GM18867 (cell line): ENCODE measurements at regions not wholly inside any gene's neighbourhood (a gene's known extent, or its start where the extent isn't known, plus 50 kb on each side); places are given as distances from the start of the nearest gene placed in this dataset.

ENCODE experiments used
- ATAC-seq: cut with Tn5 transposase; IDR thresholded peaks from one replicate; pipeline ENCODE4 v1.9.1; 2021; ENCODE audit warnings: mild to moderate bottlenecking, moderate library complexity; ENCODE audit not compliant: unreplicated experiment

DNA sequence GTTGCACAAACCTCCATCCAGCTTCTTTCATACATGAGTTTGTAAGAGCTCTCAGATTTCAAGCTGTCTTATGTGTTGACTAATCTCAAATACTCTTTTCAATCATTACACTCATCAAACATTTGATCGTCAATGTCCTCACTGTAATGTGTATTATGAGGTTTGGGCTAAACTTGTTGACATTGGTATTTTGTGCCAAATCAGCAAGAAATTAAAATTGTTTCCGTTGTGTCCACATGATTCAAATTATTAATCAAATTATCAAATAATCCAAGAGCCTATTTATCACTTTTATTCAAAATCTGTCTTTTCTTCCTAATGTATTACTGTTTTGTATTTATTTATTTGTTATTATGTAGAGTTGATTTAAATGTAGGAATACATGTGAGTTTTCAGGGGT, 283.4 kb downstream of the GAS1 start:
- ATAC-seq = no peak

- no peak for ATAC-seq
Observed at GRCh38 chr9:86662890-86663468, 284.3 kb downstream of the GAS1 start.

DNA sequence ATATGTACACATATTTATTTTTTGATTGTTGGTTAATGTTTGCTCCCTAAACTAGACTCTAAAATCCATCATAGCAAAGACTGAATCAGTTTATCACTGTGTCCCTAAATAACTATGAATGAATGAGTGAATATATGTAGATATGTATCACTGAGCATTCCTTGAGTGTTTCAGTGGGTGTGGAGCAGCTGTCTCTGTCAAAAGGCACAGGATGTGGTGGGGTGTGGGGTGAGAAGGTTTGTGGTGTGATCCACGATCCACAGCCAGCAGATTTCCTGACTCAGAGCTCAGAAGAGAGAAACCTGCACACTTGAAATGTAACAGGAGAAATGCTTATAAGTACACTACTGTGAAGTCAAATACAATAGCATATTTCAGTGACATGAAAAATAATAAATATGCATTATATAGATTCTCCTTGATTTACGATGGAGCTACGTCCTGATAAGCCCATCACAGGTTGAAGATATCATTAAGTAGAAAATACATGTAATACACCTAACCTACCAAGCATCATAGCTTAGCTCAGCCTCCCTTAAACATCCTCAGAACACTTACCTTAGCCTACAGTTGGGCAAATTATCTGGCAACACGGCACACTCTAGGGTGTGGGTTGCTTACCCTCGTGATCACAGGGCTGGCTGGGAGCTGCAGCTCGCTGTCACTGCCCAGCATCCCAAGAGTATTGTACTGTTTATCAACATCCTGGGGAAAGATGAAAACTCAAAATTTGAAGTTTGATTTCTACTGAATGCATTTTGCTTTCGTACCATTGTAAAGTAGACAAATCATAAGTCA, 287.0 kb downstream of the GAS1 start:
- no peak for ATAC-seq

DNA sequence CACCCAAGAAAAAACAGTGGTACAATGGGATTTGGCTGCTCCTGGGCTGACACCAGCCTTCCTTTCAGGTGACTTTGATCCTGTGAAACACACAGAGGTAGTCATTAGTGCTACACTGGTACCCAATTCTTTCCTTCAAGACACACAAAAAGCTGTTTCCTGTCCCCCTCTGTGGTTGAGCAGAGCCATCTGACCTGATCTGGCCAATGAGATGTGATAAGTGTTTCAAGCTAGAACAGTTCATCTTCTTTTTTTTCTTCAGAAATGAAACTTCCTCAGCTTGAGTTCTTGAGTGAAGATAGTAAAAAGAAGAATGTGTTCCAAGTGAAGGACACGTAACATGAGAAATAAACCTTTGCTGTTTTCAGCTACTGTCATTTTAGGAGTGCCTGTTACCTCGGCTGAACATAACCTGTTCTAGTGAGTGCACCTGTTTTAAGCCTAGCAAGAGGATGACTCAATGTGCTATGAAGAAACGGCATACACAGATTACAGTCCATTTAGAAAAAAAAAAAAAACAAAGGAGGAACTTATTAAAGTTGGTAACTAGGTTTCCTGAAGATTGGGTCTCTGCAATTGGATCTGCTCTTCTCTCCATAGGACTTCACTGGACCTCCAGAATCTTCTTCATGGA, 287.8 kb downstream of the GAS1 start:
- no peak for ATAC-seq

GRCh38 chr9:86655147-86655546, 292.2 kb downstream of the GAS1 start:
- no peak for ATAC-seq

- no peak for ATAC-seq
Observed at GRCh38 chr9:86653466-86653865, 293.8 kb downstream of the GAS1 start.

DNA sequence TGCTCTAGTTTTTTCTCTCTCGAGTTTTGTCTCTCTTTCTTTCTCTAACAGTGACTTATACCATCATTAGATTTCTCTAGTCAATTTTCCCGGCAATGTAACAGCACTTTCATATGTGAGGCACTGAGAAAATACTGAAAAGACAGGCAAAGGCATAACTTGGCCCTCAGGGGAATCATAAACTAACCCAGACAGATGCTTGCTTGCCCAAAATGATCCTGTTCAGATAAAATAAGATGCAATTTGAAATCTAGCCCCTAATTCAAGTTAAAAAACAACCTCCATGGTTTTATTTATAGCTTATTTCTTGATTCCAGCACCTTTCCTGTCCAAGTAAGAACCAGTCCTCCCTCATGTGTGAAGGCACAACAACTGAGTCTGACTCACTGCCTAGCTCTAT, 294.6 kb downstream of the GAS1 start:
- ATAC-seq = no peak

DNA sequence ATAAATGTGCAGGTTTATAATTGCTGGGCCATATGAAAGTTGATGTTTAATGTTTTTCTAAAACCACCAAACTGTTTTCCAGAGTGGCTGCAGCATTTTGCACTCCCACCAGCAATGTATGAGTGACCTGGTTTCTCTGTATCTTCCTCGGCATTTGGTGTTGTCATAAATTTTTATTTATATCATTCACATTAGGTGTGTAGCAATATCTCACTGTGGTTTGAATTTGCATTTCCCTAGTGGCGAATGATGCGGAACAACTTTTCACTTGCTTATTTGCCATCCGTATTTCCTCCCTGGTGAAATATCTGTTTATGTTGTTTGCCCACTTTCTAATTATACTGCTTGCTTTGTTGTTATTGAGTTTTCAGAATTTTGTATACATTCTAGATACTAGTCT, 295.7 kb upstream of the TUT7 start:
- no peak for ATAC-seq

- ATAC-seq = no peak
Observed at GRCh38 chr9:86648828-86649170, 294.6 kb upstream of the TUT7 start.

- ATAC-seq = no peak
Observed at GRCh38 chr9:86648156-86648827, 294.1 kb upstream of the TUT7 start.

DNA sequence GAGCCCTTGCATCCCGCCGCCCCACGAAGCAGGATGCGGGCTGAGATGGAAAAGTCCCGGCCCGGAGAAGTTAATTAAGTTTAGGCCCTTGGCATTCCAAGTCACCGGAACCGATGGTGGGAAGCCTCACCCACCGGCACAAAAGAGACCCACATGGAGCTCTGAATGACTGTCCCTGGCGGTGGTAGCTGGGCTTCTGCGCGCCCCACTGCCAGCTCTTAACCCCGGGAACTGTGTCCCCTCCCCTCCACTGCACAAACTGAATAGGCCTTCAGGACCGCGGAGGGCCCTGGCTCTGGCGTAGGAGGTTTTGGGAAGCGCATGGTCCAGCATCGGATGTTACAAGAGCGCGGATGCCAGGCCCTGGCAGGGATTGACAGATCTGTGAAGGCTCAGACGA, 291.1 kb upstream of the TUT7 start:
- no peak for ATAC-seq

GRCh38 chr9:86644675-86645034, 290.4 kb upstream of the TUT7 start:
- no peak for ATAC-seq

- ATAC-seq = no peak
Observed at GRCh38 chr9:86643946-86644674, 289.9 kb upstream of the TUT7 start.

- no peak for ATAC-seq
Observed at GRCh38 chr9:86642721-86643120, 288.5 kb upstream of the TUT7 start.

- no peak for ATAC-seq
Observed at GRCh38 chr9:86641970-86642369, 287.8 kb upstream of the TUT7 start.

DNA sequence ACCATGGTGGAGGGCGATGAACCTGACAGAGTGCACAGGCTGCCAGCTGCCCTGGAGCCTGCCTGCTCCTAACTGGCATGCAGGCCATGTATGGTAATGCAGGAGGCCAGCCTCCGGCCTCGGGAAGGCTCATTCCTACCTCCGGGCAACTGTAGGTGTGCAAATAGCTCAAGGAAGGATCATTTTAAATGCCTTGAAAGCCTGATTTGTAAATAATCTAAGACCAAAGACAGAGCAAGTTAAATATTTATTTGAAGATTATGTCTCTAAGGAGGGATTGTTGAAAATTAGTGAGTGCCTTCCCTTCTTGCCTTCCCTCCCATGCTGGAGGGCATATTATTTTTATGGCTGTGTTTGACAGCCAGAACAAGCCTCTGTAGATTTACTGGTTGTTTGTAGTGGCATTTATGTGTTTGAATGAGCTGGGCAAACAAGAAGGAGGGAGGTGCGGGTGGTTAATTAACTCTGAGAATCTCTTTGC, 285.7 kb upstream of the TUT7 start:
- ATAC-seq = no peak

- no peak for ATAC-seq
Observed at GRCh38 chr9:86639287-86639686, 285.1 kb upstream of the TUT7 start.

DNA sequence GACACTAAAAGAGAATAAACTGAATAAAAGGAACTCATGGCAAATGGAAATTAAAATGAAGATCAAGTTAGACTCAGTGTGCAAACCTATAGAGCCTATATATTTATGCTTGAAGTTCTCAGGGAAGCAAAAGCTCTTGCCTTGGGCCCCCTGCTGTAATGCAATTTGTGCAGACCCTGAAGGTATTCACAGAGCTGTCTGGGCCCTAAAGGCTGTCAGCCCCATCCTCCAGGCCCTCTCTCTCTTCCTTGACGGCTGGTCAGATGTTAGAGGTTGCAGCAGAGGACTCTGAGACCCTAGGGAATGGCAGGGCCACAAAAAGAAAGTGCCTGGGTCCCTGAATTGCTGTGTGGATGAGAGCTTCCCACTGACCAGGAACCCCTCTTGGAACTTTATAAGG, 283.9 kb upstream of the TUT7 start:
- ATAC-seq = no peak

GRCh38 chr9:86637515-86637914, 283.3 kb upstream of the TUT7 start:
- no peak for ATAC-seq

DNA sequence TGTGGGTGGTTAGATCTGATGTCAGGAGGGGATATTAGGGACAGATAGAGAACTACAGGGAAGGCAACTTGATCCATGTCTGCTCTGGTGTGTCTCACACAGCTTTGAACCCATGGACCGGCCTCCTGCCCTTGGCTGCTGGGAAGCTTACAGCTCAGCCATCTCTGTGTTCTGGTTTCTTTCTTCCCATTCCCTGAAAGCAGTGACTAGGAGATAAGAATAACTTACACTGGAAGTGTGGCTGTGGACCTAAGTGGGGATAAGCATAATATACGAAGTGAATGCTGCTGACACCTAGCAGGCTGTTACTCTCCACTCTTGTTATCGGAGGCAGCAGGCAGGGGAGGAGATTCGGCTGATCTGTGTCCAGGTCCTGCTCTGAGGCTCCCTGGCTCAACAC, 282.3 kb upstream of the TUT7 start:
- ATAC-seq = no peak

- ATAC-seq = no peak
Observed at GRCh38 chr9:86636038-86636437, 281.8 kb upstream of the TUT7 start.
